SK-N-SH (cell line): ENCODE measurements at regions not wholly inside any gene's neighbourhood (a gene's known extent, or its start where the extent isn't known, plus 50 kb on each side); places are given as distances from the start of the nearest gene placed in this dataset.

Source experiments
- CHD2 ChIP-seq: fragments of 150-350 bp; IDR thresholded peaks from 2 replicates; pipeline ENCODE4 v1.6.1; 2018; ENCODE audit warnings: low read length; ENCODE audit not compliant: partially characterized antibody
- EP300 ChIP-seq, 2 experiments: IDR thresholded peaks; 2 replicates each; pipeline versions ENCODE4 v1.4.0 to v1.6.1; 2012; ENCODE audit warnings: borderline replicate concordance in 1 of 2, low read depth in 1 of 2, low read length in 1 of 2
- GABPA ChIP-seq: IDR thresholded peaks from 2 replicates; pipeline ENCODE4 v1.4.0; 2012; ENCODE audit warnings: low read depth, mild to moderate bottlenecking
- POLR2AphosphoS5 ChIP-seq: IDR thresholded peaks from 2 replicates; pipeline ENCODE4 v1.6.1; 2012; ENCODE audit warnings: low read depth, low read length
- RAD21 ChIP-seq: IDR thresholded peaks from 2 replicates; pipeline ENCODE4 v1.6.1; 2012; ENCODE audit warnings: mild to moderate bottlenecking, low read length
- SIN3A ChIP-seq: IDR thresholded peaks from 2 replicates; pipeline ENCODE4 v1.6.1; 2012; ENCODE audit warnings: low read depth, mild to moderate bottlenecking, low read length, moderate library complexity, borderline replicate concordance
- SMC3 ChIP-seq: IDR thresholded peaks from 2 replicates; pipeline ENCODE4 v1.6.1; 2012; ENCODE audit warnings: low read depth, low read length, improper control_type of control experiment
- TF ChIP-seq, protein P1 (sequence below): fragments of 200-600 bp; sonication (generic); IDR thresholded peaks from 2 replicates; pipeline ENCODE4 v1.6.1; 2017; ENCODE audit warnings: antibody characterized with exemption, mild to moderate bottlenecking, moderate library complexity
- TF ChIP-seq, protein P2 (sequence below): IDR thresholded peaks from 2 replicates; pipeline ENCODE4 v1.6.1; 2012; ENCODE audit warnings: mild to moderate bottlenecking, low read depth, low read length, moderate library complexity

GRCh38 chr2:15765686-15766302, 174.1 kb downstream of the DDX1 start:
- TF ChIP-seq POLR2AphosphoS5, result no peak
- TF ChIP-seq, protein P1, sequence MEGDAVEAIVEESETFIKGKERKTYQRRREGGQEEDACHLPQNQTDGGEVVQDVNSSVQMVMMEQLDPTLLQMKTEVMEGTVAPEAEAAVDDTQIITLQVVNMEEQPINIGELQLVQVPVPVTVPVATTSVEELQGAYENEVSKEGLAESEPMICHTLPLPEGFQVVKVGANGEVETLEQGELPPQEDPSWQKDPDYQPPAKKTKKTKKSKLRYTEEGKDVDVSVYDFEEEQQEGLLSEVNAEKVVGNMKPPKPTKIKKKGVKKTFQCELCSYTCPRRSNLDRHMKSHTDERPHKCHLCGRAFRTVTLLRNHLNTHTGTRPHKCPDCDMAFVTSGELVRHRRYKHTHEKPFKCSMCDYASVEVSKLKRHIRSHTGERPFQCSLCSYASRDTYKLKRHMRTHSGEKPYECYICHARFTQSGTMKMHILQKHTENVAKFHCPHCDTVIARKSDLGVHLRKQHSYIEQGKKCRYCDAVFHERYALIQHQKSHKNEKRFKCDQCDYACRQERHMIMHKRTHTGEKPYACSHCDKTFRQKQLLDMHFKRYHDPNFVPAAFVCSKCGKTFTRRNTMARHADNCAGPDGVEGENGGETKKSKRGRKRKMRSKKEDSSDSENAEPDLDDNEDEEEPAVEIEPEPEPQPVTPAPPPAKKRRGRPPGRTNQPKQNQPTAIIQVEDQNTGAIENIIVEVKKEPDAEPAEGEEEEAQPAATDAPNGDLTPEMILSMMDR, result no peak
- TF ChIP-seq RAD21, result no peak
- TF ChIP-seq CHD2, result no peak
- TF ChIP-seq SIN3A, result no peak
- TF ChIP-seq, protein P2, sequence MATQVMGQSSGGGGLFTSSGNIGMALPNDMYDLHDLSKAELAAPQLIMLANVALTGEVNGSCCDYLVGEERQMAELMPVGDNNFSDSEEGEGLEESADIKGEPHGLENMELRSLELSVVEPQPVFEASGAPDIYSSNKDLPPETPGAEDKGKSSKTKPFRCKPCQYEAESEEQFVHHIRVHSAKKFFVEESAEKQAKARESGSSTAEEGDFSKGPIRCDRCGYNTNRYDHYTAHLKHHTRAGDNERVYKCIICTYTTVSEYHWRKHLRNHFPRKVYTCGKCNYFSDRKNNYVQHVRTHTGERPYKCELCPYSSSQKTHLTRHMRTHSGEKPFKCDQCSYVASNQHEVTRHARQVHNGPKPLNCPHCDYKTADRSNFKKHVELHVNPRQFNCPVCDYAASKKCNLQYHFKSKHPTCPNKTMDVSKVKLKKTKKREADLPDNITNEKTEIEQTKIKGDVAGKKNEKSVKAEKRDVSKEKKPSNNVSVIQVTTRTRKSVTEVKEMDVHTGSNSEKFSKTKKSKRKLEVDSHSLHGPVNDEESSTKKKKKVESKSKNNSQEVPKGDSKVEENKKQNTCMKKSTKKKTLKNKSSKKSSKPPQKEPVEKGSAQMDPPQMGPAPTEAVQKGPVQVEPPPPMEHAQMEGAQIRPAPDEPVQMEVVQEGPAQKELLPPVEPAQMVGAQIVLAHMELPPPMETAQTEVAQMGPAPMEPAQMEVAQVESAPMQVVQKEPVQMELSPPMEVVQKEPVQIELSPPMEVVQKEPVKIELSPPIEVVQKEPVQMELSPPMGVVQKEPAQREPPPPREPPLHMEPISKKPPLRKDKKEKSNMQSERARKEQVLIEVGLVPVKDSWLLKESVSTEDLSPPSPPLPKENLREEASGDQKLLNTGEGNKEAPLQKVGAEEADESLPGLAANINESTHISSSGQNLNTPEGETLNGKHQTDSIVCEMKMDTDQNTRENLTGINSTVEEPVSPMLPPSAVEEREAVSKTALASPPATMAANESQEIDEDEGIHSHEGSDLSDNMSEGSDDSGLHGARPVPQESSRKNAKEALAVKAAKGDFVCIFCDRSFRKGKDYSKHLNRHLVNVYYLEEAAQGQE, result no peak
- TF ChIP-seq SMC3, result no peak
- no peak for TF ChIP-seq GABPA
- TF ChIP-seq EP300 (IDR thresholded peaks at IDR 0.05; ENCODE audit: borderline replicate concordance in 1 of 2, low read depth in 1 of 2, low read length in 1 of 2), result no peak
